Dedifferentiated amniotic fluid mesenchymal stem cell (primary cell): ENCODE measurements at regions not wholly inside any gene's neighbourhood (a gene's known extent, or its start where the extent isn't known, plus 50 kb on each side); places are given as distances from the start of the nearest gene placed in this dataset.

ENCODE experiments used
- DNase-seq: peaks from one replicate; pipeline ENCODE4 v3.0.0-alpha.2; 2016; ENCODE audit errors: extremely low spot score

DNA sequence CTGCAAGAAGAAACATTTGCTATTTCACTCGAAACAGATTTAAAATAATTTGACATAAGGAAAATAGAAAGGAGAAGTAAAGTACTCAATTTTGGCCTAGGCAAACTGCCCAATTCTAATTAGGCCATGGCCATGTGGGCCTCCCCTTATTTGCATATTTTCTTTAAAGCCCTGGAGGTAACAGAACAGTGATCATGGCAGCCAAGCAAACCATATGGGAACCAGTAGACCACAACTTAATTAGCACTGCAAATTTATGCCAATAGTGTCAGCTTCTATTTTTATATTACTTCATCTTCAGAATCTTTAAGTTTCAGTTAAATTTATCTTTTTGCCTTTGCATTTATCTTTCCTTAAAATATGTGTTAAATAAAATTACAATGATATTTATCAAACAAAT lies 63.3 kb upstream of the THSD7A start:
- no peak for DNase-seq

DNA sequence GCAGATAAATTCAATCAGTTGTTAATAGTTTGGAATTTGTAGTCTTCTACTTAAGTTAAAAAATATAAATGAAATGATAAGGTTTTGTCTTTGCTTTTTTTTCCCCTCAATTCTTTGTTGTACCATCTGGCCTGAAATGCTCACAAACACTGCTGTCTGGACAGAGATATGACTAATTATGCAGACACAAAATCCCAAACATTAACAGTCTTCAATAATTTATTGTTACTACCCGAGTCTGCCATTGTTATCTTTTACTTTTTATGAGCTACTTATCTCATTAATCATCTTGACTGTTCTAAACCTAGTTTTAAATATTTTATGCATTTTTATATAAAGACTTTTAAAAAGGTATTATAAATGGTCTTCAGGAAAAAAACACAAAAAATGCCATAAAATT lies 64.7 kb upstream of the THSD7A start:
- DNase-seq = no peak

DNA sequence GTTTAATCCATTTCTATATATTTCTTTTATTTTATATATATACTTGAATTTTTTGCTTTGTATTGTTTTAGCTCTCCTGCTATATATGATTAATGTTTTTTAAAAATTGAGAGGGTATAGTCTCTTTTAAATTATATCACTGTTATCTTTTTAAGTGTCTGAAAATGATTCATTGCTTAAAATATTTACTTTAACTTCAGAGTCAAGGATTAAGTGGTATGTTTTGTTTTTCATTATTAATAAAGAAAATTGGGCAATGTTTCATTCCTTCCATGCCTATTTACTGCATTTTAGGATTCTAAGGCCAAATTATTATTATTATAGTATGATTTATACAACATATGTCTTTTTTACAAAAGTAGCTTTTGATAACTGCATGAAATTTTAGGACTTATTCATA lies 67.2 kb upstream of the THSD7A start:
- no peak for DNase-seq

DNA sequence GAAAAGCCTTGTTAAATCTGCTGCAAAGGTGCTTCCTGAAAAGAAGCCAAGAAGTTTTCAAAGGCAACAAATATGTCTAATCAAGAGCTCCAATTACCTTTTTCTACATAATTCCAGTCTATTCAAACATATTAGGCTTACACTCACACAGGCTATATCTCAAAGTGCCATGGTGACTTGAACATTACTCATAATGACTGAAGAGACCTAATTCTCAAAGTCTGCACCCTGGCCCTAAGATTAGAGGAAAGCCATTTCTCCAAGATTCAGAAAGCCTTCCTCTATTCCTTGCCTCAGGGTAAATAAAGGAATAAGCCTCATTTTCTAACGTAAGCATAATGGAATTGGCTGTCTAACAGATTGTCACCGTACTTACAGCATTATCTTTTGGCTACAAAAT lies 78.3 kb upstream of the THSD7A start:
- no peak for DNase-seq

DNA sequence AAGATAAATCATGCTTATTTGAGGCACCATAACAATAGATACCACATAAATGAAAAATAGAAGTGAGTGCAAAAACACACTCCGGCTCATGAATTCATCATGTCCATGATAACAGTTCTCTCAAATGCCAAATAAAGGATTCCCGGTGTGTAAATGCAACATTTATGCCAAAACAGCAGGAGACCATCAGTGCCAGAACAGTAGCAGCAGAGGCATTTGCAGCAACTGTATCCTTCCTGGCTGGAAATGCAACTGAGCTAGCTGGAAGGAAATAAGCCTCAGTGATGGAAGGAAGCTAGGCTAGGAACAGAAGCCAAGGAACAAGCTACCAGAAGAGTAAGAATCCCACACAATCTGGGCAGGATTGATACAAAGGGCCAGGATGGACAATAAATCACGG lies 79.9 kb upstream of the THSD7A start:
- no peak for DNase-seq

DNA sequence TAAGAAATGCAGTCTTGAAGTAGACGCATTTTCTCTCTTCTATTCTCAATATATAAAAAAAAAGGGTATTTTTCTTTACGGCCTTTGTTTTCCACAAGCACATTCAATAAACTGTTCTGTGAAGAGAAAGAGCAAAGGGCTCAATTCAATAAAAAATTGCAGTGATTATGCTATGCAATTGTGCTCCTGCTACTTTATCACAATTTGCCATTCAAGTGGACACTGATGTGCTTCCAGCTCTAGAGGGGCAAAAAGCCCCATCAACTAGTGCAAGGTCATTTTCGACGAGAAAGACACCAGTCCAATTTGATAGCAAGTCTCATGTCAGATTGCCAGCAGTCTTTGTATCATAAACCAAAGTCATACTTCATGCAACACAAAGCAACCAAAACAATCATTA lies 82.6 kb upstream of the THSD7A start:
- no peak for DNase-seq

DNA sequence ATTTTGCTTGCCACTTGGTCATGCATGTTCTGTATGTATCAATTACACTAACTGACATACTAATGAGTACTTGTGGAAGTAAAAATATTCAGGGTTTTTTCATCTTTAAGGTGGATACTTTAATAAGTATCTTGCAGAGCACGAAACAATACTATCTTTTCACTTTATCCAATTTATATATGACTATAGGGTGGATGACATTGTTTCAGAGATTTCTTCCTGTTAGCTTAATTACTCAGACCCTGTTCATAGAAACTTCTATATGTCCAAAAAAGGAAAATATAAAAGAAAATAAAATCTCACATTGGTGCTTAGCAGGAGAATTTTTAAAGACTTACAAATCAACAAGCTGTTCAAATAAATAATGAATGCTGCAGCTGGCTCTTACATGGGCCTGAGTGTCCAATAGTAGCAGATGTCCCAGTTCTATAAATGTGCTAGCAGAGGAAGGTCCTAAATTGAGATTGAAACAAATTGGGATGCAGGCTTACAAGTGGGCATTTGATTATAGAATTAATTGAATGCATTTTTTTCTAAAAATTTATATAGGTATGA lies 91.5 kb upstream of the THSD7A start:
- no peak for DNase-seq

- no peak for DNase-seq
These were observed 99.3 kb upstream of the THSD7A start for GRCh38 chr7:11931307-11931706.

- DNase-seq = no peak
These were observed 102.8 kb upstream of the THSD7A start for GRCh38 chr7:11934796-11935195.

GRCh38 chr7:11935905-11936304 lies 103.9 kb upstream of the THSD7A start:
- DNase-seq = no peak

DNA sequence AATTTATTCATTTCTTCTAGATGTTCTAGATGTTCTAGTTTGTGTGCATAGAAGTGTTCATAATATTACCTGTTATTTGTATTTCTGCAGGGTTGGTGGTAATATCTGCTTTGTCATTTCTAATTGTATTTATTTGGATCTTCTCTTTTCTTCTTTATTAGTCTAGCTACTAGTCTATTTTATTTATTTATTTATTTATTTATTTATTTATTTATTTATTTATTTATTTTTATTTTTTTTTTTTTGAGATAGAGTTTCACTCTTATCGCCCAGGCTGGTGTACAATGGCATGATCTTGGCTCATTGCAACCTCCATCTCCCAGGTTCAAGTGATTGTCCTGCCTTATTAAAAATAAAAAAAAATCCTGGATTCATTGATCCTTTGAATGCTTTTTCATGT lies 114.8 kb upstream of the THSD7A start:
- DNase-seq = no peak

- no peak for DNase-seq
These were observed 118.3 kb upstream of the THSD7A start for GRCh38 chr7:11950281-11950680.

- no peak for DNase-seq
These were observed 118.9 kb upstream of the THSD7A start for GRCh38 chr7:11950942-11951341.

- DNase-seq = no peak
These were observed 119.9 kb upstream of the THSD7A start for GRCh38 chr7:11951909-11952308.

GRCh38 chr7:11952972-11953371 lies 121.0 kb upstream of the THSD7A start:
- DNase-seq = no peak

DNA sequence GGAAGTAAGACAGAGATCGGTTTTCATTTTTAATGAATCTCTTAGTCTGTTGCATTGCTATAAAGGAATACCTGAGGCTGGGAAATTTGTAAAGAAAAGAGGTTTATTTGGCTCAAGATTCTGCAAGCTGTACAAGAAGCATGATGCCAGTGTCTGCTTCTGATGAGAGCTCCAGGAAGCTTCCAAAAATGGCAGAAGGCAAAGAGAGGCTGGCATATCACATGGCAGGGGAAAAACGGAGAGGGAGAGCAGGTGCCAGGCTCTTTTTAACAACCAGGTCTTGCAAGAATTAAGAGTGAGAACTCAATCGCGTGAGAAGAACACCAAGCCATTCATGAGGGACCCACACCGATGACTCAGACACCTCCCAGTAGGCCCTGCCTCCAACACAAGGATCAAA lies 125.0 kb upstream of the THSD7A start:
- no peak for DNase-seq

DNA sequence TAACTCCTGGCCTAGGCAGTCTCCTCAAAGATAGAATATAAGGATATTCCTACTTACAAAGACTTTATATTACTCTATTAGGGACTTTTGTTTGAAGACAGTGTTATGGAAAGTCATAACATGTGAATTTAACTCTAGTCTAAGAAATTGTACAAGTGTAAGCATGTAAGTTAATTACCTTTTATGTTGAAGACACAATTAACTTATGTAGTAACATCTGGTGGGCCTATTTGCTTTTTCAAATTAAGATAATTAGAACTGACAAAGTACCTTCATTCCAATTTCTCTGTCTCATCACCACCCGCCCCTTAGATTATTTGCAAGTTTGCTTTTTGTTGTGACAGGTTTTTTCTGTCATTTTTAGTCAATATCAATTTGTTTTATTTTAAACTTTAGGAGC lies 126.0 kb upstream of the THSD7A start:
- no peak for DNase-seq

- DNase-seq = no peak
These were observed 127.1 kb upstream of the THSD7A start for GRCh38 chr7:11959121-11959520.

- no peak for DNase-seq
These were observed 128.6 kb upstream of the THSD7A start for GRCh38 chr7:11960621-11961020.

- DNase-seq = no peak
These were observed 137.6 kb upstream of the THSD7A start for GRCh38 chr7:11969643-11970042.

DNA sequence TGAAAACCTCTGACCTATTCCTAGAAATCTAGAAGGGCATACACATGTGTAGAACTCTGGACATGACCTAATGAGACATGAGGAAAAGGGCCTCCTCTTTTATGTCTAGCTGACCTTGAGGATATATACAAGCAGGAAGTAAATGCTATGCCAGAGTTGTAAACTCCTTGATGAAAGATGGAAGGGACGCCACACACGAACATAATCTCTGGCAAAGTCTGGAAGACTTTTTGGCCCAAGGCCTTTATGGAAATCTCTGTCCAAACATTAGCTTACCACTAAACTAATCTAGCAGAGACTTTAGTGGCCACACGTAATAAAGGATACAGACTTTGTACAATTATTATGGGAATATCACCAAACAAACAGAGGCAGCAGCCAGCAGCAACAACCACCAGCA lies 138.1 kb upstream of the THSD7A start:
- DNase-seq = no peak

DNA sequence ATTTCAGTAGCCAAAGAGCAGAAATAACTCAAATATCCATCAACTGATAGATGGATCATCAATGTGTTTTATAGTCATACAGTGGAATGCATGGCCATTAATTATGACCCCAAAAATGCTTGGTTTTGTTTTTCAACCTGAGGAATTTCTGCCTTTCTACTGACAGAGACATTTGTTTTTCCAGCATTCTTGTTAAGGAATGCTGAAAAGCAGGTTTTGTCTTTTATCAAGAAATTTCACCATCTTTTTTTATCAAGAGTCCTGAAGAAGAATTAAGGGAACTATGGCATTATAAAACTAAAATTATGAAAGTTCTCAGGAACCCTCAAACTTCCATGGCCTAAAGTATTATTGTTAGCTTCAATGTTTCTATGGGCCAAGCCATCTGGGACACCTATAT lies 153.4 kb upstream of the THSD7A start:
- no peak for DNase-seq

GRCh38 chr7:11985971-11986370 lies 154.0 kb upstream of the THSD7A start:
- DNase-seq = no peak

GRCh38 chr7:11988186-11988585 lies 156.2 kb upstream of the THSD7A start:
- no peak for DNase-seq

- DNase-seq = no peak
These were observed 170.4 kb upstream of the THSD7A start for GRCh38 chr7:12002428-12002827.
